ENCODE measurements at regions not wholly inside any gene's neighbourhood (a gene's known extent, or its start where the extent isn't known, plus 50 kb on each side); places are given as distances from the start of the nearest gene placed in this dataset.

GRCh38 chr2:147092266-147092665, 752.6 kb upstream of the ACVR2A start:
- no peak overlapping the region for H3K4me3 ChIP-seq (ENCODE audit: low read depth, low read length)
- no peak for TF ChIP-seq CTCF (IDR thresholded peaks at IDR 0.05; ENCODE audit: control insufficient read depth, extremely low read depth, insufficient read depth)
- DNase-seq (ENCODE audit: low read depth), result no peak

GRCh38 chr2:147091448-147091847, 753.4 kb upstream of the ACVR2A start:
- H3K4me3 ChIP-seq (ENCODE audit: low read depth, low read length), result no peak overlapping the region
- no peak for TF ChIP-seq CTCF (IDR thresholded peaks at IDR 0.05; ENCODE audit: control insufficient read depth, extremely low read depth, insufficient read depth)
- DNase-seq (ENCODE audit: low read depth), result no peak

GRCh38 chr2:147088871-147089270, 756.0 kb upstream of the ACVR2A start:
- no peak for DNase-seq (ENCODE audit: low read depth)
- no peak overlapping the region for H3K4me3 ChIP-seq (ENCODE audit: low read depth, low read length)
- TF ChIP-seq CTCF (IDR thresholded peaks at IDR 0.05; ENCODE audit: control insufficient read depth, extremely low read depth, insufficient read depth), result no peak

- no peak overlapping the region for H3K4me3 ChIP-seq (ENCODE audit: low read depth, low read length)
- no peak for DNase-seq (ENCODE audit: low read depth)
- TF ChIP-seq CTCF (IDR thresholded peaks at IDR 0.05; ENCODE audit: control insufficient read depth, extremely low read depth, insufficient read depth), result no peak
Measured at GRCh38 chr2:147086715-147087114, 758.1 kb upstream of the ACVR2A start.

GRCh38 chr2:147083664-147084063, 761.2 kb upstream of the ACVR2A start:
- DNase-seq (ENCODE audit: low read depth), result no peak
- no peak overlapping the region for H3K4me3 ChIP-seq (ENCODE audit: low read depth, low read length)
- no peak for TF ChIP-seq CTCF (IDR thresholded peaks at IDR 0.05; ENCODE audit: control insufficient read depth, extremely low read depth, insufficient read depth)

GRCh38 chr2:147082850-147083522, 761.8 kb upstream of the ACVR2A start:
- DNase-seq (ENCODE audit: low read depth), result peak; percentile 46

More at GRCh38 chr2:147082850-147083522, 761.8 kb upstream of the ACVR2A start:
- peak; percentile 69 for TF ChIP-seq CTCF (IDR thresholded peaks at IDR 0.05; ENCODE audit: control insufficient read depth, extremely low read depth, insufficient read depth)
- no peak overlapping the region for H3K4me3 ChIP-seq (ENCODE audit: low read depth, low read length)
